HFF-Myc (cell line): ENCODE measurements at regions not wholly inside any gene's neighbourhood (a gene's known extent, or its start where the extent isn't known, plus 50 kb on each side); places are given as distances from the start of the nearest gene placed in this dataset.

Experiments
- DNase-seq: peaks from one replicate; pipeline ENCODE4 v3.0.0-alpha.2; 2011; ENCODE audit warnings: low read depth; ENCODE audit errors: extremely low read depth
- H3K4me3 ChIP-seq: replicated peaks from 2 replicates; pipeline ENCODE4 v1.5.1; 2011; ENCODE audit warnings: low read depth, mild to moderate bottlenecking, control low read depth, low read length
- CTCF ChIP-seq: IDR thresholded peaks from 2 replicates; pipeline ENCODE4 v1.5.1; 2012; ENCODE audit warnings: mild to moderate bottlenecking, low read depth, low read length, control low read depth; ENCODE audit errors: missing control alignments

- no peak for TF ChIP-seq CTCF
- no peak overlapping the region for H3K4me3 ChIP-seq
- no peak for DNase-seq
Observed at GRCh38 chr17:53538129-53538617, 284.6 kb upstream of the KIF2B start.

- no peak overlapping the region for H3K4me3 ChIP-seq
- no peak for TF ChIP-seq CTCF
- DNase-seq, result no peak
Observed at GRCh38 chr17:53527473-53527872, 295.3 kb upstream of the KIF2B start.

- no peak for DNase-seq
- no peak for TF ChIP-seq CTCF
- no peak overlapping the region for H3K4me3 ChIP-seq
Observed at GRCh38 chr17:53525590-53525989, 297.1 kb upstream of the KIF2B start.

GRCh38 chr17:53516636-53517035, 306.1 kb upstream of the KIF2B start:
- H3K4me3 ChIP-seq, result no peak overlapping the region
- no peak for DNase-seq
- TF ChIP-seq CTCF, result no peak

- DNase-seq, result no peak
- no peak overlapping the region for H3K4me3 ChIP-seq
- no peak for TF ChIP-seq CTCF
Observed at GRCh38 chr17:53499277-53499676, 323.4 kb upstream of the KIF2B start.

- H3K4me3 ChIP-seq, result no peak overlapping the region
- no peak for DNase-seq
- TF ChIP-seq CTCF, result no peak
Observed at GRCh38 chr17:53496356-53496755, 326.4 kb upstream of the KIF2B start.

GRCh38 chr17:53492532-53492931, 330.2 kb upstream of the KIF2B start:
- H3K4me3 ChIP-seq, result no peak overlapping the region
- no peak for TF ChIP-seq CTCF
- no peak for DNase-seq
